ENCODE measurements at regions not wholly inside any gene's neighbourhood (a gene's known extent, or its start where the extent isn't known, plus 50 kb on each side); places are given as distances from the start of the nearest gene placed in this dataset.
"Not testable (repeated sequence)": the region's sequence is repeated elsewhere in the genome, so short reads cannot be mapped to it uniquely, and the experiment has no call there.

DNA sequence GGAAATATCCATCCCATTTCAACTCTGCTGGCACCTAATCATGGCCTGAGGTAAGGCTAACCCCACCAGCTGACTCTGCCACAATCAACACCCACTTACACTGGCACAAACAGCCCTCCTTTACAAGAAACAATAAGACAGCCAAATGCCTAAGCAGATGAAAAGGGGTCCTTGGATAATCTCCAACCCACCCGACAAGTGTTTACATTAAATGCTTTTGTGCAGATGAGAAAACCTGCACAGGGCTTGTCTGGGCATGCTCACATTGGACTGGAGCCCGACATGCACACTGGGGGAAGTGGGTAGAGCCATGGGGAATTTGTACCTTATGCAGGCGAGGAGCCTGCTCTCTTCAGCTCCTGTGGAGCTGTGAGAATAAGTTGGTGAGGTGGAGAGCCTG, 138.9 kb upstream of the ITM2A start:
- no peaks in the 10 kb centered on the region for H3K36me3 ChIP-seq (ENCODE audit: low read depth)
- no peaks in the 10 kb centered on the region for H3K4me1 ChIP-seq (ENCODE audit: low read depth)
- H3K9me3 ChIP-seq, result no peaks in the 10 kb centered on the region
- intact Hi-C loops (cut with DNase I, micrococcal nuclease), result no loop called here
- no peak for DNase-seq
- no peak overlapping the region for H3K4me3 ChIP-seq
- TF ChIP-seq, protein P1, sequence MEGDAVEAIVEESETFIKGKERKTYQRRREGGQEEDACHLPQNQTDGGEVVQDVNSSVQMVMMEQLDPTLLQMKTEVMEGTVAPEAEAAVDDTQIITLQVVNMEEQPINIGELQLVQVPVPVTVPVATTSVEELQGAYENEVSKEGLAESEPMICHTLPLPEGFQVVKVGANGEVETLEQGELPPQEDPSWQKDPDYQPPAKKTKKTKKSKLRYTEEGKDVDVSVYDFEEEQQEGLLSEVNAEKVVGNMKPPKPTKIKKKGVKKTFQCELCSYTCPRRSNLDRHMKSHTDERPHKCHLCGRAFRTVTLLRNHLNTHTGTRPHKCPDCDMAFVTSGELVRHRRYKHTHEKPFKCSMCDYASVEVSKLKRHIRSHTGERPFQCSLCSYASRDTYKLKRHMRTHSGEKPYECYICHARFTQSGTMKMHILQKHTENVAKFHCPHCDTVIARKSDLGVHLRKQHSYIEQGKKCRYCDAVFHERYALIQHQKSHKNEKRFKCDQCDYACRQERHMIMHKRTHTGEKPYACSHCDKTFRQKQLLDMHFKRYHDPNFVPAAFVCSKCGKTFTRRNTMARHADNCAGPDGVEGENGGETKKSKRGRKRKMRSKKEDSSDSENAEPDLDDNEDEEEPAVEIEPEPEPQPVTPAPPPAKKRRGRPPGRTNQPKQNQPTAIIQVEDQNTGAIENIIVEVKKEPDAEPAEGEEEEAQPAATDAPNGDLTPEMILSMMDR (IDR thresholded peaks at IDR 0.05), result no peak
- ATAC-seq, result no peak

DNA sequence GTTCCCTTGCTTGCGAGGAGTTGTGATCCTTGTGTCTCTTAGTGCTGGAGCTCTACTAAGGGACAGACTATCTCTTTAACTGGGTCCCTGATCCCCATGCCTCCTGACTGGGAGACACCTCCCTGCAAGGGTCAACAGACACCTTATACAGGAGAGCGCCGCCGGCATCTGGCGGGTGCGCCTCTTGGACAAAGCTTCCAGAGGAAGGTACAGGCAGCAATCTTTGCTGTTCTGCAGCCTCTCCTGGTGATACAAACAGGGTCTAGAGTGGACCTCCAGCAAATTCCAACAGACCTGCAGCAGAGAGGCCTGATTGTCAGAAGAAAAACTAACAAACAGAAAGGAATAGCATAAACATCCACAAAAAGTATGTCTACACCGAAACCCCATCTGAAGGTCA, 115.6 kb upstream of the ITM2A start:
- no peak for DNase-seq
- TF ChIP-seq, protein P1 (IDR thresholded peaks at IDR 0.05), result no peak
- no peaks in the 10 kb centered on the region for H3K4me1 ChIP-seq (ENCODE audit: low read depth)
- no peak for ATAC-seq
- H3K9me3 ChIP-seq, result no peaks in the 10 kb centered on the region
- no peak overlapping the region for H3K4me3 ChIP-seq
- intact Hi-C loops (cut with DNase I, micrococcal nuclease), result no loop called here
- H3K36me3 ChIP-seq (ENCODE audit: low read depth), result no peaks in the 10 kb centered on the region

DNA sequence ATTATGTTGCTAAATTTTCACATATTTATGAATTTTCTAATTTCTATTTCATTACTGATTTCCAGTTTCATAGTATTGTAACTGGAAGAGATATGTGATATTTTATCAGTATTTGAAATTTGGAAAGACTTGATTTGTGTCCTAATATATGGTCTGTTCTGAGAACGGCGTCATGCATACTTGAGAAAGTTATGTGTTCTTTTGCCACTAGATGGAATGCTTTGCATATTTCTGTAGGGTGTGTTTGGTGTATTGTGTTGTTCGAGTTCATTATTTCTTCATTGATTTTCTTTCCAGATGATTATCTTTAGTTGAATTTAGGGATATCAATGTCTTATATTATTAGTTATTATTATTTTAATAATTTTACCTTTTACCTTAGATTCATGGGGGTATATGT, 110.6 kb upstream of the ITM2A start:
- no peak overlapping the region for H3K4me3 ChIP-seq
- H3K36me3 ChIP-seq (ENCODE audit: low read depth), result no peaks in the 10 kb centered on the region
- DNase-seq, result no peak
- intact Hi-C loops (cut with DNase I, micrococcal nuclease), result no loop called here
- no peaks in the 10 kb centered on the region for H3K4me1 ChIP-seq (ENCODE audit: low read depth)
- TF ChIP-seq, protein P1 (IDR thresholded peaks at IDR 0.05), result no peak
- no peaks in the 10 kb centered on the region for H3K9me3 ChIP-seq
- no peak for ATAC-seq

DNA sequence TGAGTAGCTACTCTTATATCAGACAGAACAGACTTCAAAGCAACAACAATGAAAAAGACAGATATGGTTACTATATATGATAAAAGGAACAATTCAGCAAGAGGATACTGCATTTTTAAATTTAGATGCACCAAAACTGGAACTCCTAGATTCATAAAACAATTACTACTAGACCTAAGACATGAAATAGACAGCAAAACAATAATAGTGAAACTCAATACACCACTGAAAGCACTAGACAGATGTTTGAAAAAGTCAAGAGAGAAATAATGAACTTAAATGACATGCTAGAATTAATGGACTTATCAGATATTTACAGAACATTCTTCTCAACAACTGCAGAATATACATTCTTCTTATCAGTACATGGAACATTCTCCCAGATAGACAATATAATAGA, 99.5 kb upstream of the ITM2A start:
- H3K36me3 ChIP-seq (ENCODE audit: low read depth), result no peaks in the 10 kb centered on the region
- H3K4me1 ChIP-seq (ENCODE audit: low read depth), result no peaks in the 10 kb centered on the region
- TF ChIP-seq, protein P1 (IDR thresholded peaks at IDR 0.05), result no peak
- DNase-seq (no peak), ATAC-seq (no peak)
- H3K9me3 ChIP-seq, result no peaks in the 10 kb centered on the region
- no peak overlapping the region for H3K4me3 ChIP-seq
- intact Hi-C loops (cut with DNase I, micrococcal nuclease), result no loop called here

DNA sequence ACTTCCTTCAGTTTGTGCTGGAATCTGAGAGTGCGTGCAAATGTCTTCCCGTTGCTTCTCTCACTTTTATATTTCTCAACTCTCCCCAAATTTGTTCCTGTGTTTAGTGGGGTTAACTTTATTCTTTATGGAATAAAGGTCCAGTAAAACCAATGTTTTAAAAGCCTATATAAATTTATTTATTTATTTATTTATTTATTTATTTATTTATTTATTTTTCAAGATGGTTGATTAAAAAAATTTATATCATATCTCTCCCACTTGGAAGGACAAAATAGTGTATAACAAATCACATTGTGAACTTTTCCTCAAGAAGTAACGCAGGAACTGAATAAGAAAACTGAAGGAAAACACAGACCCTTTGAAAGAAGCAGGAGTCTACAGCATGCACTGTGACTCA, 95.3 kb upstream of the ITM2A start:
- no peaks in the 10 kb centered on the region for H3K36me3 ChIP-seq (ENCODE audit: low read depth)
- TF ChIP-seq, protein P1 (IDR thresholded peaks at IDR 0.05), result no peak
- no peaks in the 10 kb centered on the region for H3K9me3 ChIP-seq
- no peak overlapping the region for H3K4me3 ChIP-seq
- no peaks in the 10 kb centered on the region for H3K4me1 ChIP-seq (ENCODE audit: low read depth)
- DNase-seq (no peak), ATAC-seq (no peak)
- intact Hi-C loops (cut with DNase I, micrococcal nuclease), result no loop called here

DNA sequence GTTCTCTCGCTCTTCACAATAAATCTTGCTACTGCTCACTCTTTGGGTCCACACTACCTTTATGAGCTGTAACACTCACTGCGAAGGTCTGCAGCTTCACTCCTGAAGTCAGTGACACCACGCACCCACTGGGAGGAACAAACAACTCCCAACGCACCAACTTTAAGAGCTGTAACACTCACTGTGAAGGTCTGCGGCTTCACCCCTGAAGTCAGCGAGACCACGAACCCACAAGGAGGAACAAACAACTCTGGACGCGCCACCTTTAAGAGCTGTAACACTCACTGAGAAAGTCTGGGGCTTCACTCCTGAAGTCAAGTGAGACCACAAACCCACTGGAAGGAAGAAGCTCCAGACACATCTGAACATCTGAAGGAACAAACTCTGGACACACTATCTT, 89.5 kb upstream of the ITM2A start:
- H3K36me3 ChIP-seq (ENCODE audit: low read depth); H3K9me3 ChIP-seq; H3K4me3 ChIP-seq; H3K4me1 ChIP-seq (ENCODE audit: low read depth); DNase-seq; ATAC-seq; intact Hi-C loops (cut with DNase I, micrococcal nuclease): not testable (repeated sequence)

All from mucosa of descending colon (tissue), 3 donors.